ENCODE measurements at regions not wholly inside any gene's neighbourhood (a gene's known extent, or its start where the extent isn't known, plus 50 kb on each side); places are given as distances from the start of the nearest gene placed in this dataset.
"Not testable (repeated sequence)": the region's sequence is repeated elsewhere in the genome, so short reads cannot be mapped to it uniquely, and the experiment has no call there.

DNA sequence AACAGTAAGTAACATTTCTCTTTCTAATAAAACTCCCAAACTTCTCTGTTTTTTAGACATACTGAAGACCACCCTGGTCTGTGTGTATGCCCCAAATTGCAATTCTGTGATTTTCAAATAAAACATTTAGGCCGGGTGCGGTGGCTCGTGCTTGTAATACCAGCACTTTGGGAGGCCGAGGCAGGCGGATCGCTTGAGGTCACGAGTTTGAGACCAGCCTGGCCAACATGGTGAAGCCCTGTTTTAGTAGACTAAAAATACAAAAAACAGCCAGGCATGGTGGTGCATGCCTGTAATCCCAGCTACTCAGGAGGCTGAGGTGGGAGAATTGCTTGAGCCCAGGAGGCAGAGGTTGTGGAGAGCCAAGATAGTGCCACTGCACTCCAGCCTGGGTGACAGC is 368.5 kb downstream of the PTPRU start:
- intact Hi-C loops (cut with DNase I); DNase-seq (ENCODE audit: missing footprints); ATAC-seq: not testable (repeated sequence)

DNA sequence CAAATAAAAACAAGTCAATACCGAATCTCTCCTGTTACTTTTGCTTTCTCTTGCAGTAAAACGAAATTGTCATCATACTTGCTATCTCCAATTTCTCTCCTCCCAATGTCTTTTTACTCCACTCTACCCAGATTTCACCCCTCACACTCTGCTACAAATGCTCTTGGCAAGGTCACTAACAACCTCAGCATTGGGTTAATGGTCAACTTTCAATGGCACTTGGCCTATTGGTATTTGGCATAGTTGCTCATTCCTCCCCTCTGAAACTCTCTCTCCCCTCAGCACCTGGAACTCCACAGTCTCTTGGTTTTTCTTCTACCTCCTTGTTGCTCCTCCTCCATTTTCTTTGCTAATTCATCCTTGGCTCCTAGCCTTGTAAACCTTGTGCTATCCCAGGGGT is 367.3 kb downstream of the PTPRU start:
- no peak for ATAC-seq
- intact Hi-C loops (cut with DNase I), result no loop called here
- no peak for DNase-seq (ENCODE audit: missing footprints)

DNA sequence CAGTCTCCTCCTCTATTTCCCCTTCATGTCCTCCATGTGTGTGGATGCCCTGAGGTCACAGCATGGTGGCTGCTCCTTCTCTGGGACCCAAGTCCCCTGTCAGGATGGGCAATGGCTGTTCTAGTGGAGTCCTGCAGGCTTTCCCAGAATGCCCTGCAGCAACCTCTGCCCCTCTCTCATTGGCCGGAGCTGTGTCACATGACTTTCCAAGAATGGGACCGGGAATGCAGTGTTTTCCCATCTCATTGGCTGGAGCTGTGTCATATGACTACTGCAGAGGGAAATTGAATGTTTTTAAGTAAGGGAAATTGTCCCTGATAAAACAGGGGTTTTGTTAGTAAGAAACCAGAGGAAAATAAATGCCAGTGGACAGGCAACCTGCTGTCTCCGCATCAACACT is 365.9 kb downstream of the PTPRU start:
- intact Hi-C loops (cut with DNase I), result no loop called here
- DNase-seq (ENCODE audit: missing footprints) (no peak), ATAC-seq (no peak)

DNA sequence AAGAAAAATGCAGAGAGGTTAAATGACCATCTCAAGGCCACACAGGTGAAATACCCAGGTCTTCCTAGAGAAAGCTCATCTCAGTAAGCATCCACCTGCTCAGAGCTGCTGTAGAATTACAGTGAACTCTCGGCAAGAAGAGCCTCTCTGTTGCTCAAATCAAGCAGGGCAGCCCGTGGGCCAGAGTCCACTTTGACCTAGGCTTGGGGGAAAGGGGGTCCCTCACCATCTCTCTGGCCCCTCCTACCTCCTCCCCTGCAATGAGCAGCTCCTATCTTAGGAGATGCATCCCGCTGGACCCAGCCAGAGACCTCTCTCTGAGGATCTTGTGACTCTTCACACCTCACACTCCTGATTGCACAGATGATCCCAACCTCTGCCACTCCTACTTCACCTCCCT is 364.7 kb downstream of the PTPRU start:
- intact Hi-C loops (cut with DNase I), result no loop called here
- DNase-seq (ENCODE audit: missing footprints), result no peak
- no peak for ATAC-seq

DNA sequence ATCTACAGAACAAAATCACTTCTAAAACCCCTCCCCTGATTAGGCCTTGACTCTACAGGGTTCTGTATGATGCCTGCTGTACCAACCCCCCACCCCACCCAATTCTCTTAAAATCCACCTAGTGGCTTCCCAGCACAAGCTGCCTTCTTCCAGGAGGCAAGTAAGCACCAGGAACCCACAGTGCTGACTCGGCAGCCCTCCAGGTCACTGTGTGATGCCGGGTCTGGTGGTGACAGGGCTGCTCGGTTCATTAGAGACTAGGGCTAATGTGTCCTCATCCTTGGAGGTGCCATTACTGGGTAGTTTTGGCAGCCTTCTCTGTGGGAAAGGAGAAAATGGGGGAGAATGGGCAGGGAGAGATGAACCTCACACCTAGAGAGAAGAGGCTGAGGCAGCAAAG is 363.5 kb downstream of the PTPRU start:
- intact Hi-C loops (cut with DNase I), result no loop called here
- DNase-seq (ENCODE audit: missing footprints) (no peak), ATAC-seq (no peak)

DNA sequence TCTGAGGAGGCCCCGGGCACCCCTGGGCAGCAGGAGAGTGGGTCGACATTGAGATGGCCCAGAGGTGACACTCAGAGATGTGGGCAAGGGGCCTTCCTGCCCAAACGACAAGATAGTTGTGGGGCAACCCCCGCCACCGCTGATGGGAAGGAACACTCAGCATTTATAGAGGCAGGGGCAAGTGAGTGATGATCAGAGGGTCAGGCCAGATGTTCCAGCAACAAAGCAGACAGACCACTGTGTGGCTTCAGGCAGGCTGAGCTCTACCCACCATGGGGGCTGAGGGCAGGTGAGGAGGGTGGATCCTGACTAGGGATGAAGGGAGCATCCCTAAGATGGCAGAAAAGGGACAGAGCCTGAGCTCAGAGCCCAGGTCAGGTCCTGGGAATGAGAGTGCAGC is 362.7 kb downstream of the PTPRU start:
- DNase-seq (ENCODE audit: missing footprints) (no peak), ATAC-seq (no peak)
- intact Hi-C loops (cut with DNase I), result no loop called here

DNA sequence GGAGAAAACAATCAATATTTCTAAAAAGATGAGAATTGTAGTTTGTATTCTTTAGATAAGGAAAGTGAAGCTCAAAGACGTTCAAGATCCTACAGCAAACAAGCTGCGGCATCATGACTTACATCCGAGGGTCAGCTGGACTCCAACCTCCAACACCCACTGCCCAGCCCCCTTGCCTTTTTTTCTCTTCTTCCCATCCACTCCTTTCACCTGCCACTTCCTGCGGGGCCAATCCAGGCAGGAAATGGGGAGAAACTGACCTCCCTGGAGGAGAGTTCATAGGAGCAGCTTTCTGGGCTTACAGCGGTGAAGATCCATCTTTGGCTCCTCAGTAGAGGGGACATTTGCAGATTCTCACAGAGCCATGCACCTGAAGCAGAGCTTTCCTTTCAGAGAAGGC is 361.5 kb downstream of the PTPRU start:
- intact Hi-C loops (cut with DNase I), result no loop called here
- DNase-seq (ENCODE audit: missing footprints) (no peak), ATAC-seq (no peak)

DNA sequence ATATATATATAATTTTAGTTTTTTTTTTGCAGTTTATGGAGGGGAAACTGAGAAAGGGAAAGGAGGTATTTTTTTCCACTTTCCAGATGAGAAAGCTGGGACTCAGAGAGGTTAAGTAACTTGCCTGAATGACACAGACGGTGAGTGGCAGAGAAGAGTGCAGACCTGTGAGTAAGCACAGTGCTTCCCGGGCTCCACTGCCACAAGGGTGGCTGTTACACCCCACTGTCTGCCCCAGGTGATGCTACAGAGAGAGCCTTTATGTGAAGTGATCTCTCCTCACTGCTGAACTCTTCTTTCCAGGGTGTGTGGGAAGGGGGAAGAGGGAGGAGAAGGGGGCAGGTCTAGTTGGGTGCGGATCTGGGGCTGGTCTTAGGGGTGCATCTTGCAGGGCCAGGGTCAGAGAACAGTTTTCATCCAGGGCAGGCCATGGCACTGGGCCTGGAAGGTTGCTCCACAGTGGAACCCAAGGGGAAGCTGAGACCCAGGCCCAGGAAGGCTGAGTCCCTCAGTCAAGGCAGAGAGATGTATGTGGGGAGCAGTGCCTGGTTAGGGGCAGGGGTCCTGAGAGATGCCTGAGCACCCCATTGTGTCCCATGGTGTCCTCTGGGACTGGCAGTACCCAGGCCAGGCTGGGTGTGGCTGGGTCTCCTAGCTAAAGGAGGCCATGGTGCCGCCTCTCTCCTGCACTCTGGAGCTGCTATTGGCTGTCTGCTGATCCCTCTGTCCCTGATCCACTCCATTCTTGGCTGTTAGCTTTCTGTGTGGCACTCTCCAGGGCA is 357.5 kb downstream of the PTPRU start:
- DNase-seq (ENCODE audit: missing footprints) (no peak), ATAC-seq (no peak)
- intact Hi-C loops (cut with DNase I), result no loop called here

DNA sequence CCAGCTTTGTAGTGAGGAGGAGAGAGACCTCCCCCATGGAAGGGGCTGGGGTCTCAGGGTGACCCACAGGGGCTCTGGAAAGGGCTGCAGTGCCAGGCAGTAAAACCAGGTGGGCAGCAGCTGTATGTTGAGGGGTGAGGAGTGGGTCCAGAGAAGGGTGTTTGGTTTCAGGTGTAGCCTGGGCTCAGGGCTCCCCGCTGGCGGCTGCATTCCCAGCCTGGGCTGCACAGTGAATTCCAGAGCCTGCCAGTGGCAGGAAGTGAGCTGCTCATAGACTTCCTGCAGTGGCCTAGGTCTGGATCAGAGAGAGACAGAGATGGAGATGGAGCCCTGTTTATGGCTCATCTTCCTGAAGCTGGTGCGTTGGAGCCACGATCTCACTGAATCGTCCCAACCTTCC is 356.4 kb downstream of the PTPRU start:
- DNase-seq (ENCODE audit: missing footprints) (no peak), ATAC-seq (no peak)
- intact Hi-C loops (cut with DNase I), result no loop called here

DNA sequence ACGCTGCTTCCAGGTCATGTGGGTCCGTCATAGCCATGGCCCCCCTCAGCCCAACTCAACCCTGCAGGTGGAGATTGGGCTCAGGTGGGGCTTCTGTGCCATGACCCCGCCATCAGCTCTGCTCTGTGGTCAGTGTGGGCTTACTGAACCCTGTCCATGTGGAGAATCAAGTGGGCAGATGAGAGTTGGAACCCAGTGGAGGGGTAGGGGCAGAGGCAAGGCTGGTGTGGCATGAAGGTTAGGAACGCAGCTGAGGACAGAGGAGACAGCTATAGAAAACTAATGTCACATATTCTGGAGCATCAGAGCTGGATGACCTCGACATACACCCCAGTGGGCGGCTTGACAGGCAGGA is 355.9 kb downstream of the PTPRU start:
- ATAC-seq (no peak), DNase-seq (ENCODE audit: missing footprints) (no peak)
- intact Hi-C loops (cut with DNase I), result no loop called here

DNA sequence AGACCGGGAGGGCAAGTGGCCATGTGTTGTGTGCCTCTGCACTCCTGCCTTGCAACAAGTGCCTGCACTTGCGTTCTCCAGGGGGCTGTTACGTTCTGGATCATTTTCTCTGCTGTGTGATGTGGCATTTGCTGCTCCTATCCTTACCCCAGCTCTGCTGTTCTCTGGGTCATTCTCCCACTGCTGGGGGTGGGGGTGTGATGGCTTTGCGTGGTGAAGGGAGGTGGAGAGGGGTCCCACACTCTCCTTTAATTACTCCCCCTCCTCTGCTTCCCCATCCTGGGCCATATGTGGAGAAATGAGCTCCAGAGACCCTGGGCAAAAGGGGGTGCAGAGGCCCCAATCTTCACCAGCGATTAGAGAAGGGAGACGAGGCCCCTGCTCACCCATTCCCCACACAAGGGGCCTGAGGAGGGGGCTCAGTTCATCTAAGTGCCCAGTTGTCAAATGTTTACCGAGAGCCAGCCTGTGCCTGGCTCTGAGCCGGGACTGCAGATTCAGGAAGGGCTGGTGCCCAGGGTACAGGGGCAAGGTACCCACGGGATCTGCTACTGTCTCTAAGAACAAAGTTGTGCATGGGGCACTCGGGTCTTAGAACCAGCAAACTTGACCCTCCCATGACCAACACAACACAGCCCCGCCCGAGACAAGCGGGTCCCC is 355.4 kb downstream of the PTPRU start:
- DNase-seq (ENCODE audit: missing footprints), result no peak
- intact Hi-C loops (cut with DNase I), result no loop called here
- no peak for ATAC-seq

DNA sequence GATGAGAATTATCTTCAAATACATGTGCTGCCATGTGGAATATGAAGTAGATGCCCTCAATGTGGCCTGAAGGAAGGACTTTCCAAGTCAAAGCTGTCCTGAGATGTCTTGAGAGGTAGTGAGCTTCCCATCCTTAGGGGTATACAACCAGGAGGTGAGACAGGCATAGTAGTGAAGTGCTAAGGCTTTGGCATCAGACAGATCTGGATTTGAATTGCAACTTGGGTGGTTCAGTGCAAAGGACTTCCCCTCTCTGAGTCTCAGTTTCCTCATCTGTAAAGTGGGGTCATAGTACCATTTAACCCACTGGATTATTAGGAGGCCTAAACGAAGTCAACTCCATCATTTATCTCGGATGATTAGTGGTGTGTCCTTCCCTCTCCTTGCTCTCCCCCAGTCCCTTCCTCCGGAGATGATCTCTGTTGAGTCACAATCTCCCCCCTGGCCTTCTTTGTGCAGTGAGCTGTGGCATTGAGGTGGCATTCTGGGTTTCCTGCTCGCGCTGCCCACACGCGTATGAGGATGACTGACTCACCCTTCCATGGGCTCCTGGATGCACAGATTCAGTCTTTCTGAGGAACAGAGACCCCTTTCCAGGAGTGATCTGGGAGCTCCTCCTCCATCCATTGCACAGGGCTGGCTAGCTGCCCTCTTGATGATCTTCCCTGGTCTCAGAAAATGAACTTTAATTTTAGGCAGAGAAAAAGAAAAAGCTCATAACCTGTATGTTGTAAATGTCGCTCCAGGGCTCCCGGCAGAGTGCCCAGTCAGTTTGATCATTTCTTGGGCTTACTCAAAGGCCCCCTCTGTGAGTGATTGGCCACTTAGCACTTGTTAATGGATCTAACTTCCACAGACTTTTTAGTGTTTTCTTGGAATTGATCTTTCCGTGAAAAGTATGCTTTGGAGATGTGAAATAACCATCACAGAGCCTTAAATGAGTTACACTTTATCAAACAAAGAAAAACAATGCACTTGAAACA is 354.6 kb downstream of the PTPRU start:
- ATAC-seq (no peak), DNase-seq (ENCODE audit: missing footprints) (no peak)

DNA sequence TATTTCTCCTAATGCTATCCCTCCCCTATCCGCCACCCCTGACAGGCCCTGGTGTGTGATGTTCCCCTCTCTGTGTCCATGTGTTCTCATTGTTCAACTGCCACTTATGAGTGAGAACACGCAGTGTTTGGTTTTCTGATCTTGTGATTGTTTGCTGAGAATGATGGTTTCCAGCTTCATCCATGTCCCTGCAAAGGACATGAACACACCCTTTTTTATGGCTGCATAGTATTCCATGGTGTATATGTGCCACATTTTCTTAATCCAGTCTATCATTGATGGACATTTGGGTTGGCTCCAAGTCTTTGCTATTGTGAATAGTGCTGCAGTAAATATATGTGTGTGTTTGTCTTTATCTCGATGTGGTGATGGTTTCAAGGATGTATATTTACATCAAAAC is 353.4 kb downstream of the PTPRU start:
- ATAC-seq; intact Hi-C loops (cut with DNase I); DNase-seq (ENCODE audit: missing footprints): not testable (repeated sequence)

More for the DNA sequence above, 354.6 kb downstream of the PTPRU start:
- intact Hi-C loops (cut with DNase I), result no loop called here

DNA sequence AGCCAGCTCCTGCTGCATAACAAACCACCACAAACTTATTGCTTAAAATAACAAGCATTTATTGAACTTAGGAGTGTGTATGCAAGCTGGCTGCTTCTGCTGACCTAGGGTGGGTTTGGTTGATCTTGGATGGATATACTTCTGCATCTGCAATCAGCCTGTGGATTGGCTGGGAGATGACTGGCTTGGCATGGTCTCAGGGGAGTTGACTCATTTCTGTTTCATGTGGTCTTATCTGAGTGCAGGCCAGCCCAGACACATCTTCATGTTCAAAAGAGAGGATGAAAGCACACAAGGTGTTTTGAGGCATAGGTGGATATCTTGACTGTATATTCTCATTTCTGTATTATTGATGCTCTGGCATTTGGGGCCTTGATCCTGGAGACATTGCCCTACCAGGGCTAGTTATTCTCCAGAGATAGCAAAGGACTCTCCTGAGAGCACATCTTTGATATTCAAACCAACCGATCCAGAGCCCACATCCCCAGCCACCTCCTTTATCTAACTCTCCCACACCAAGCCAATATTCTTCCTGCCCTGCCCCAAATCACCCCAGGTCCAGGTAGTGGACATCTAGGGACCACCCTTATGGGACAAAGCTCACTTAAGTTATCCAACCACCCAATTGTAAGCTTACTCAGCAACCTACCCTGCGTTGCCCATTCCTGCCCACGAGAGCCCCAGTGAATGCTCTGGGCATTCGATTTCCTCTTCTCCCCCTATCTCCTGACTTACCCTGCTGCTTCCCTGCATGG is 350.8 kb downstream of the PTPRU start:
- DNase-seq (ENCODE audit: missing footprints) (no peak), ATAC-seq (no peak)
- intact Hi-C loops (cut with DNase I), result no loop called here

DNA sequence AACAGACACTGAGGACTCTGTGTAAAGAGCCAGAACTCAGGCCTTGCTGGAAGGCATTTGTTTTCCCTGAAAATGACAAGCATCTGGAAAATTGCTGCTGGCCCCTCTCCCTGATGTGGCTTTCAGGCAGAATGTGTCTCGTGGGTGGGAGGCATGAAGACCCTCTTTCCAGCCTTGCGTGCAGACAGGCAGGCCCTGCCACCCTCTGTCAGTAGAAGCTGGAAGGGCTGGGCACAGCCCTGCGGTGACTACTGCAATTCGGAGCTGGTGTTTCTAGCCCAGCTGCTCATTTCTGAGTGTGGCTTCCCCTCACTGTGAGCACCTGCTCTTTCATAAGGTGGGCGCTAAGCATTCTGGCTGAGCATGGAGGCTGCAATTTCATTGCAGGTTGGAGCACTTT is 349.9 kb downstream of the PTPRU start:
- DNase-seq (ENCODE audit: missing footprints), result no peak
- ATAC-seq, result no peak
- intact Hi-C loops (cut with DNase I), result no loop called here

DNA sequence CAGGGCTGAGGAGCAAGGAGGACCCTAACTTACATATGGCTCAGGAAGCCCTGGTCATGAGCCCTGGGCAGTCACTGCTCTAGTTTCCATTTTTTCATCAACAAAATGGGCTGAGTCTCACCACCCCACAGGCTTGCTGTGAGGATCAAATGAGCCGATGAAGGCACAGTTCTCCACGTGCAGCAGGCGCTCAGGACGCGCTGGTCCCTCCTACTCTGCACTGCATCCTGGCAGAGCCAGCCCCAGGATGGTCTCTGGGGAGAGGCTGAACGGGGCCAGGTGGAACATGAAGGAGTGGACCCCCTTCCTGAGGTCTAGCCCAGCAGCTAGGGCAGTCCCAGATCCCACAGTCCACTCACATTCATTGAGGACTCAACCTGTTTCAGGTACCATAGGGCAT is 349.3 kb downstream of the PTPRU start:
- no peak for DNase-seq (ENCODE audit: missing footprints)
- no peak for ATAC-seq
- intact Hi-C loops (cut with DNase I), result no loop called here

DNA sequence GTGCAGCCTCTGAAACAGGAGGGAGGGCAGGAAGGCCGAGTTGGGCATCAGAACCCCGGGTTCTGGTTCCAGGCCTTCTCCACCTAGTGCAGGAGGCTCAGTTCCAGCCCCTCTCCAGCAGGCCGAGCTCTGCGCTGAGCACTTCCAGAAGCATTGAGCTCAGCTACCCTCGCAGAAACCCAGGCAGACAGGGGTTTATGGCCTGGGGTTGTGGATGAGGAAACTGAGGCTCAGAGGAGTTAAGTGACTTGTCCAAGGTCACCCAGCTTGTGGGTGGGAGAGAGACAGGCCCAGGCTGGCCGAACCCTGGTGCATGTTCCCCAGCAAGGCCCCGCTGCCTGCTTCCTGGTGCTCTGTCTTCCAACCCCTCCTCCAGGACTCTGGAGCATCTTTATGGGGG is 348.9 kb downstream of the PTPRU start:
- DNase-seq (ENCODE audit: missing footprints) (no peak), ATAC-seq (no peak)
- intact Hi-C loops (cut with DNase I), result no loop called here

DNA sequence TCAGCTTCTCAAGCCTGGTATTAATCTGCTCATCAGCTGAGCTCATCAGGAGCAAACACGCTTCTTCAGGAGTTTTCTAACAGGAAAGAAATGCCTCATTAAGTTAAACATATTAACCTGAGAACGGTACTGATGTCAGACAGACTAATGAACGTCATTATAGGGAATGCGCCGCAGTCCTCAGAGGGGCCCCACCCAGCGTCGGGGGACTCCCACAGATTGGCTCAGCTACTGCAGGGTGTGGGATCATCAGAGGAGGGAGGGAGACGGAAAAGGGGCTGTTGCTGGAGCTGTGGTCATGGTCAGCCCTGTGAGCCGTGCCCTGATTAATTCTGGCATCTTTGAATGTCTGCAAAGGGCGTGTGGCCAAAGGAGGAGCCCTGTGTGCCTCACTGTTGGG is 348.5 kb downstream of the PTPRU start:
- intact Hi-C loops (cut with DNase I), result no loop called here
- ATAC-seq (no peak), DNase-seq (ENCODE audit: missing footprints) (no peak)

DNA sequence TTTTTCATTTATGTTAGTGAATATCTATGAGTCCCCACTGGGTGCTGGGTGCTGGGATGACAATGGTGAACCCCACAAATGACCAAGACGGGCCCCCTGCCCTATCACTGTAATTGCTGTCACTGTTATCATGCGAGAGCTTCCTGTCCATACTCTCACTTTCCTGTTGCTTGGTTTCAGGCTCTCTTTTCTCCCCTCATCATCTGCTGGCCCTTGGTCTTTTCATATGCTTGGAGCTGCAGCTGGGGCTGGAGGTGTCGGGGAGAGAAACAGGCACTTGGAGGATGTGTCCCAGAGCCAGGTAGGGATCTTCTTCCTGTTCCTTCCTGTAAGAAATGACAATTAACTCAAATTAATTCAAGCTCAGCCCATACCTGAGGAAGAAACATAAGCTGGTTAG is 348.0 kb downstream of the PTPRU start:
- ATAC-seq, result no peak
- intact Hi-C loops (cut with DNase I), result no loop called here
- no peak for DNase-seq (ENCODE audit: missing footprints)
